Osteoblast (primary cell): ENCODE measurements at regions not wholly inside any gene's neighbourhood (a gene's known extent, or its start where the extent isn't known, plus 50 kb on each side); places are given as distances from the start of the nearest gene placed in this dataset.
A peak's percentile ranks its signal among the peaks of the same experiment; 100 is the strongest.

Experiments
- DNase-seq: peaks from one replicate; pipeline ENCODE4 v3.0.0; 2011; ENCODE audit warnings: low spot score, mixed read lengths; ENCODE audit not compliant: insufficient read length; ENCODE audit errors: missing footprints
- H2AFZ ChIP-seq: 2 replicates; pipeline ENCODE4 v1.6.0; 2011; ENCODE audit warnings: mild to moderate bottlenecking, low read length
- H3K27ac ChIP-seq: 2 replicates; pipeline ENCODE4 v1.5.1; 2011; ENCODE audit warnings: mild to moderate bottlenecking, low read depth, low read length, moderate library complexity
- H3K27me3 ChIP-seq: 2 replicates; pipeline ENCODE4 v1.6.0; 2012; ENCODE audit warnings: mild to moderate bottlenecking, control low read depth, inconsistent platforms, low read length, moderate library complexity; ENCODE audit not compliant: insufficient read depth
- H3K36me3 ChIP-seq: 2 replicates; pipeline ENCODE4 v1.5.1; 2011; ENCODE audit warnings: mild to moderate bottlenecking, low read length, control low read depth, moderate library complexity; ENCODE audit not compliant: insufficient read depth
- H3K4me1 ChIP-seq: 2 replicates; pipeline ENCODE4 v1.5.1; 2011; ENCODE audit warnings: mild to moderate bottlenecking, low read length, control low read depth, moderate library complexity; ENCODE audit not compliant: insufficient read depth
- H3K4me2 ChIP-seq: 2 replicates; pipeline ENCODE4 v1.6.0; 2011; ENCODE audit warnings: mild to moderate bottlenecking, low read length; ENCODE audit not compliant: insufficient read depth
- H3K4me3 ChIP-seq: fragments of 200-600 bp; sonication (generic); 3 replicates; pipeline ENCODE4 v1.5.1; 2012; ENCODE audit warnings: mild to moderate bottlenecking, low read length, inconsistent platforms; ENCODE audit not compliant: insufficient read depth
- H3K79me2 ChIP-seq: 2 replicates; pipeline ENCODE4 v1.6.0; 2012; ENCODE audit warnings: mild to moderate bottlenecking, low read length, control low read depth, inconsistent platforms; ENCODE audit not compliant: insufficient read depth
- H3K9me3 ChIP-seq: 2 replicates; pipeline ENCODE4 v1.5.1; 2011; ENCODE audit warnings: low read depth, low read length, control low read depth
- H4K20me1 ChIP-seq: 2 replicates; pipeline ENCODE4 v1.6.0; 2012; ENCODE audit warnings: mild to moderate bottlenecking, low read length, control low read depth; ENCODE audit not compliant: insufficient read depth
- CTCF ChIP-seq: IDR thresholded peaks from 2 replicates; pipeline ENCODE4 v1.5.1; 2011; ENCODE audit warnings: mild to moderate bottlenecking, low read depth, low read length, moderate library complexity; ENCODE audit errors: extremely low read depth

GRCh38 chr7:35521941-35522340 lies 173.0 kb downstream of the HERPUD2 start:
- TF ChIP-seq CTCF: no peak
- no peak for DNase-seq
- H3K79me2 ChIP-seq: no peaks in the 10 kb centered on the region
- no peak overlapping the region for H3K27ac ChIP-seq
- no peaks in the 10 kb centered on the region for H3K36me3 ChIP-seq
- no peaks in the 10 kb centered on the region for H4K20me1 ChIP-seq
- no peak overlapping the region for H3K4me2 ChIP-seq
- H3K9me3 ChIP-seq: no peaks in the 10 kb centered on the region
- no peak overlapping the region for H3K4me3 ChIP-seq
- H3K27me3 ChIP-seq: peaks cover 15% of the 10 kb centered on the region
- H3K4me1 ChIP-seq: no peaks in the 10 kb centered on the region
- no peak overlapping the region for H2AFZ ChIP-seq

GRCh38 chr7:35520810-35521625 lies 173.9 kb downstream of the HERPUD2 start:
- H3K4me2 ChIP-seq: no peak overlapping the region
- no peaks in the 10 kb centered on the region for H3K9me3 ChIP-seq
- H3K4me3 ChIP-seq: no peak overlapping the region
- no peak overlapping the region for H3K27ac ChIP-seq
- TF ChIP-seq CTCF: no peak
- H3K27me3 ChIP-seq: peaks cover 15% of the 10 kb centered on the region
- H3K36me3 ChIP-seq: no peaks in the 10 kb centered on the region
- no peaks in the 10 kb centered on the region for H3K79me2 ChIP-seq
- no peak overlapping the region for H2AFZ ChIP-seq
- no peaks in the 10 kb centered on the region for H4K20me1 ChIP-seq
- DNase-seq: no peak
- H3K4me1 ChIP-seq: no peaks in the 10 kb centered on the region

DNA sequence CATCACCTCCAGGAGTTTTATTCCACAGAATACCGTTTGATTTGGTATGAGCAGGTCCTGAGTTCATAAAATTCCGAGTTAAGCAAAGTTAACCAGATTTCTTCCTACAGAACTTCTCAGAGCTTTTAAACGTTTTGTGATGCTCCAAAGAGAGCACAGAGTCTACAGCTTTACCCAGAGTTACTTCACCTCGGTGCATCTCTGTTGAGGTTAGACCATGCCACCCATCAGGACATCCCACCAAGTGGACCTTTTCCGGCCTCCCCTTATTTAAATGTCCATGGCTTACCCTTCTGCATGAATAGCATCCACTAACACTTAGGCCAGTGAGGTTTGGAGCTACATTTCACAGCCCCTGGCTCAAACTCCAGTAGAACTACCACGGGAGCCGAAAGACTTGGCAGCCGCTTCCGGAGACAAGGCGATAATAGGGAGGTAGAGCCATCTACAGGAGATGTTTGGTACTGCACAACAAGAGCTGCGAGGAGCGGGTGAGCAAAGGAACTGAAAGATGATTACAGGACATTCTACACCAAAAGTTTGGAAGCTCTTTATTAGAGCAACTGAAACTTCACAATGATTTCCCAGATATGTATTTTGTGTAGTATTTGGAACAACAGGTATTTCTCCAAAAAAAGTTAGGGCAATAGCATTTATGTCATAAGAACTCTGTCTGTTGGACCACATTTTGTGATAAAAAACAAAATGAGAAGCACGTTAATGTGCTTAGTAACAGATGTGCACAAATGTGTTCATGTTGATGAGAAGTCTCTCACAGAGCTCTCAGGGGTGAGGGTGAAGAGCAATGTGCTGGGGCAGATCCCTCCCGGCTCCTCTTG lies 174.7 kb downstream of the HERPUD2 start:
- Histone ChIP-seq H3K27ac (no peak overlapping the region), H3K9me3 (no peaks in the 10 kb centered on the region), H4K20me1 (no peaks in the 10 kb centered on the region), H3K36me3 (no peaks in the 10 kb centered on the region), H3K79me2 (no peaks in the 10 kb centered on the region), H3K27me3 (peaks cover 15% of the 10 kb centered on the region), H3K4me3 (no peak overlapping the region), H2AFZ (no peak overlapping the region), H3K4me2 (no peak overlapping the region), H3K4me1 (no peaks in the 10 kb centered on the region)
- TF ChIP-seq CTCF: peak; percentile 88
- DNase-seq: peak; percentile 90

DNA sequence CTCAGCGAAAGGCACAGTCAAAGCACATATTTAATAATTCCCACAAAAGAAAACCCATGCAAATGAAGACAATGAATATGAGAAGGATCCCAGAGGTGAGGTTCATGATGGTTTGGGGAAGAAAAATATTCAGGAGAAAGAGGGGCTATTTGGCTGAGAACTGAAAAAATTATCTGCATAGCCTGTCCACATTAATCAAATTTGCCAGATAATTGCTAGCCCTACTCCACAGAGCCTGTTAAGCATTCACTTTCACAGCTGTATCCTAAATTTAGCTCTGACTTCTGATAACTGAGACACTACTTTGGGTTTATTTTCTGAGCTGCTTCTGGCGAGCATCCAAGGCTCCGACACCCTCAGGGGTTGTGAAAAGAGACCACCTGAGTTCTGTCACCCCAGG lies 176.2 kb downstream of the HERPUD2 start:
- Histone ChIP-seq H3K36me3 (no peaks in the 10 kb centered on the region), H3K4me3 (no peak overlapping the region), H3K4me1 (no peaks in the 10 kb centered on the region)

More for the DNA sequence above, 176.2 kb downstream of the HERPUD2 start:
- Histone ChIP-seq H2AFZ (no peak overlapping the region), H3K4me2 (no peak overlapping the region), H3K9me3 (no peaks in the 10 kb centered on the region), H4K20me1 (no peaks in the 10 kb centered on the region), H3K27ac (no peak overlapping the region), H3K27me3 (peaks cover 15% of the 10 kb centered on the region), H3K79me2 (no peaks in the 10 kb centered on the region)
- no peak for DNase-seq
- TF ChIP-seq CTCF: no peak
